ENCODE measurements at regions not wholly inside any gene's neighbourhood (a gene's known extent, or its start where the extent isn't known, plus 50 kb on each side); places are given as distances from the start of the nearest gene placed in this dataset.

DNA sequence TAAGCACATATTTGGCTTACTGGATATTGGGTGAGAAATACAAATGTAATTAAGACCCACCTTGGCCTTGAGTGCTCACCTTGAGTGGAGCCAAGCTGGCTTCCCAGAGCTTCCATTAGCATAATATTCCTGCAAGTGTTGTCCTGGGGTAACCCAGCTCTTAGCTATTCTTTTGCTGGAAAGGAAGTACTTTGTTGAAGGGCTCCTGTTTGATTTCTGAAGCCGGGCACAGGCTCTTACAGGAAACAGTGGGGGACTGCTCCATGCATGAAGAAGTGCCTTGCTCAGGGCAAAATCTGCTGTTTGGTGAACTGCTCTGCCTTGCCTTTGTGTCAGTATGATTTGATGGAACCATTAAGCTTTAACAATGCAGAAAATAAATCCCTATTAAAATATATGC lies 325.4 kb downstream of the SMAD2 start:
- CTCF ChIA-PET = no interaction called here

DNA sequence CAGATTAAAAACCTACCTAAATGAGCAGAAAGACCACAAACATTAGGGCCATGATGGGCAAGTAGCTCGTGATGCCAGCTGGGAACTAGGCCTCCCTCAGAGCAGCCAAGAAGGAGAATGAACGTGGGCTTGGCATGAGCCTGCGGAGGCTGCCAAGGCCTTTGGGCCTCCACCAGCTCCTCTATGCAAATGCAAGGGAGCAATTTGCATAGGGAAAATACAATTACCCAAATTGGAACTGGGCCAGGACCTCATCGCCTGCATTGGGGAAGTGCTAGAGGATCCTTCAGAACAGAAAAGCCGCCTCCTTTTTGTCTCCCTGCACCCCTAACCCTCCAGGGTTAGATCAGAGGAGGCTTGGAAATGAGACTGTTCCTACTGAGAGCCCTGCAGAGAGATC lies 326.4 kb downstream of the SMAD2 start:
- ChIA-PET POLR2A (no interaction called here), CTCF (no interaction called here)
- no peak for DNase-seq (ENCODE audit: low read depth in 1 of 2, low spot score in 1 of 2)
- H3K4me2 ChIP-seq = no peak overlapping the region
- TF ChIP-seq NR3C1 (IDR thresholded peaks at IDR 0.05) (no peak), ZC3H11A (IDR thresholded peaks at IDR 0.05) (no peak), MYC (IDR thresholded peaks at IDR 0.05; ENCODE audit: borderline replicate concordance, low read length) (no peak), FOXS1 (CRISPR knock-in tag; IDR thresholded peaks at IDR 0.05) (no peak), GATA3 (IDR thresholded peaks at IDR 0.05; ENCODE audit: borderline replicate concordance) (no peak), EHMT2 (IDR thresholded peaks at IDR 0.05; ENCODE audit: low read depth) (no peak), ZFP36 (IDR thresholded peaks at IDR 0.05; ENCODE audit: borderline replicate concordance, partially characterized antibody) (no peak), HDAC2 (IDR thresholded peaks at IDR 0.05) (no peak), FOSL2 (IDR thresholded peaks at IDR 0.05) (no peak), FOSL2 (CRISPR knock-in tag; IDR thresholded peaks at IDR 0.05) (no peak), BHLHE40 (IDR thresholded peaks at IDR 0.05; ENCODE audit: low read depth, low read length) (no peak)
- TF ChIP-seq, protein P1, sequence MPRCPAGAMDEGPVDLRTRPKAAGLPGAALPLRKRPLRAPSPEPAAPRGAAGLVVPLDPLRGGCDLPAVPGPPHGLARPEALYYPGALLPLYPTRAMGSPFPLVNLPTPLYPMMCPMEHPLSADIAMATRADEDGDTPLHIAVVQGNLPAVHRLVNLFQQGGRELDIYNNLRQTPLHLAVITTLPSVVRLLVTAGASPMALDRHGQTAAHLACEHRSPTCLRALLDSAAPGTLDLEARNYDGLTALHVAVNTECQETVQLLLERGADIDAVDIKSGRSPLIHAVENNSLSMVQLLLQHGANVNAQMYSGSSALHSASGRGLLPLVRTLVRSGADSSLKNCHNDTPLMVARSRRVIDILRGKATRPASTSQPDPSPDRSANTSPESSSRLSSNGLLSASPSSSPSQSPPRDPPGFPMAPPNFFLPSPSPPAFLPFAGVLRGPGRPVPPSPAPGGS (IDR thresholded peaks at IDR 0.05) = no peak
- TF ChIP-seq, protein P2, sequence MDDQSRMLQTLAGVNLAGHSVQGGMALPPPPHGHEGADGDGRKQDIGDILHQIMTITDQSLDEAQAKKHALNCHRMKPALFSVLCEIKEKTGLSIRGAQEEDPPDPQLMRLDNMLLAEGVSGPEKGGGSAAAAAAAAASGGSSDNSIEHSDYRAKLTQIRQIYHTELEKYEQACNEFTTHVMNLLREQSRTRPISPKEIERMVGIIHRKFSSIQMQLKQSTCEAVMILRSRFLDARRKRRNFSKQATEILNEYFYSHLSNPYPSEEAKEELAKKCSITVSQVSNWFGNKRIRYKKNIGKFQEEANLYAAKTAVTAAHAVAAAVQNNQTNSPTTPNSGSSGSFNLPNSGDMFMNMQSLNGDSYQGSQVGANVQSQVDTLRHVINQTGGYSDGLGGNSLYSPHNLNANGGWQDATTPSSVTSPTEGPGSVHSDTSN (IDR thresholded peaks at IDR 0.05) = no peak
- no peaks in the 10 kb centered on the region for H3K4me1 ChIP-seq
- no peak overlapping the region for H3K4me3 ChIP-seq
- ATAC-seq = no peak
- 26% methylated on average over 5 of the region's 5 CpGs for WGBS (ENCODE audit: missing lambda C conversion rate)
- no peak overlapping the region for H3K27ac ChIP-seq
- no peaks in the 10 kb centered on the region for H3K9me3 ChIP-seq
- no peak for FAIRE-seq

More for the DNA sequence above, 325.4 kb downstream of the SMAD2 start:
- WGBS (ENCODE audit: missing lambda C conversion rate) = 27% methylated on average over 1 of the region's 1 CpG
- Histone ChIP-seq H3K27ac (no peak overlapping the region), H3K9me3 (no peaks in the 10 kb centered on the region), H3K4me3 (no peak overlapping the region), H3K4me2 (no peak overlapping the region), H3K4me1 (no peaks in the 10 kb centered on the region)
- POLR2A ChIA-PET = no interaction called here
- TF ChIP-seq, protein P3, sequence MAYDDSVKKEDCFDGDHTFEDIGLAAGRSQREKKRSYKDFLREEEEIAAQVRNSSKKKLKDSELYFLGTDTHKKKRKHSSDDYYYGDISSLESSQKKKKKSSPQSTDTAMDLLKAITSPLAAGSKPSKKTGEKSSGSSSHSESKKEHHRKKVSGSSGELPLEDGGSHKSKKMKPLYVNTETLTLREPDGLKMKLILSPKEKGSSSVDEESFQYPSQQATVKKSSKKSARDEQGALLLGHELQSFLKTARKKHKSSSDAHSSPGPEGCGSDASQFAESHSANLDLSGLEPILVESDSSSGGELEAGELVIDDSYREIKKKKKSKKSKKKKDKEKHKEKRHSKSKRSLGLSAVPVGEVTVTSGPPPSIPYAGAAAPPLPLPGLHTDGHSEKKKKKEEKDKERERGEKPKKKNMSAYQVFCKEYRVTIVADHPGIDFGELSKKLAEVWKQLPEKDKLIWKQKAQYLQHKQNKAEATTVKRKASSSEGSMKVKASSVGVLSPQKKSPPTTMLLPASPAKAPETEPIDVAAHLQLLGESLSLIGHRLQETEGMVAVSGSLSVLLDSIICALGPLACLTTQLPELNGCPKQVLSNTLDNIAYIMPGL (CRISPR knock-in tag; IDR thresholded peaks at IDR 0.05; ENCODE audit: borderline replicate concordance) = no peak
- TF ChIP-seq SMC3 (IDR thresholded peaks at IDR 0.05) (no peak), TP53 (CRISPR knock-in tag; IDR thresholded peaks at IDR 0.05) (no peak), JUN (IDR thresholded peaks at IDR 0.05) (no peak), CBX2 (IDR thresholded peaks at IDR 0.05; ENCODE audit: borderline replicate concordance, low read depth) (no peak), HEYL (CRISPR knock-in tag; IDR thresholded peaks at IDR 0.05) (no peak), MAFK (IDR thresholded peaks at IDR 0.05; ENCODE audit: partially characterized antibody) (no peak), TFCP2L1 (CRISPR knock-in tag; IDR thresholded peaks at IDR 0.05) (no peak), POLR2AphosphoS2 (conservative IDR thresholded peaks at IDR 0.05; ENCODE audit: low read length) (no peak), RFX5 (IDR thresholded peaks at IDR 0.05) (no peak), FOSB (CRISPR knock-in tag; IDR thresholded peaks at IDR 0.05) (no peak), SREBF2 (IDR thresholded peaks at IDR 0.05) (no peak), GATA3 (IDR thresholded peaks at IDR 0.05; ENCODE audit: borderline replicate concordance) (no peak), KDM5A (IDR thresholded peaks at IDR 0.05) (no peak), EHF (CRISPR knock-in tag; IDR thresholded peaks at IDR 0.05) (no peak), HOXB5 (CRISPR knock-in tag; IDR thresholded peaks at IDR 0.05) (no peak)
- TF ChIP-seq, protein P1 (IDR thresholded peaks at IDR 0.05) = no peak
- TF ChIP-seq, protein P4, sequence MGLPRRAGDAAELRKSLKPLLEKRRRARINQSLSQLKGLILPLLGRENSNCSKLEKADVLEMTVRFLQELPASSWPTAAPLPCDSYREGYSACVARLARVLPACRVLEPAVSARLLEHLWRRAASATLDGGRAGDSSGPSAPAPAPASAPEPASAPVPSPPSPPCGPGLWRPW (IDR thresholded peaks at IDR 0.05) = no peak
- TF ChIP-seq, protein P5, sequence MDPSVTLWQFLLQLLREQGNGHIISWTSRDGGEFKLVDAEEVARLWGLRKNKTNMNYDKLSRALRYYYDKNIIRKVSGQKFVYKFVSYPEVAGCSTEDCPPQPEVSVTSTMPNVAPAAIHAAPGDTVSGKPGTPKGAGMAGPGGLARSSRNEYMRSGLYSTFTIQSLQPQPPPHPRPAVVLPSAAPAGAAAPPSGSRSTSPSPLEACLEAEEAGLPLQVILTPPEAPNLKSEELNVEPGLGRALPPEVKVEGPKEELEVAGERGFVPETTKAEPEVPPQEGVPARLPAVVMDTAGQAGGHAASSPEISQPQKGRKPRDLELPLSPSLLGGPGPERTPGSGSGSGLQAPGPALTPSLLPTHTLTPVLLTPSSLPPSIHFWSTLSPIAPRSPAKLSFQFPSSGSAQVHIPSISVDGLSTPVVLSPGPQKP (IDR thresholded peaks at IDR 0.05; ENCODE audit: low read depth, low read length) = no peak
- TF ChIP-seq, protein P6, sequence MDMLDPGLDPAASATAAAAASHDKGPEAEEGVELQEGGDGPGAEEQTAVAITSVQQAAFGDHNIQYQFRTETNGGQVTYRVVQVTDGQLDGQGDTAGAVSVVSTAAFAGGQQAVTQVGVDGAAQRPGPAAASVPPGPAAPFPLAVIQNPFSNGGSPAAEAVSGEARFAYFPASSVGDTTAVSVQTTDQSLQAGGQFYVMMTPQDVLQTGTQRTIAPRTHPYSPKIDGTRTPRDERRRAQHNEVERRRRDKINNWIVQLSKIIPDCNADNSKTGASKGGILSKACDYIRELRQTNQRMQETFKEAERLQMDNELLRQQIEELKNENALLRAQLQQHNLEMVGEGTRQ (IDR thresholded peaks at IDR 0.05) = no peak
- DNase-seq (ENCODE audit: low read depth in 1 of 2, low spot score in 1 of 2) = no peak
- no peak for FAIRE-seq
- ATAC-seq = no peak

Measured in A549 (cell line).